Body of pancreas (tissue), 4 donors: ENCODE measurements at regions not wholly inside any gene's neighbourhood (a gene's known extent, or its start where the extent isn't known, plus 50 kb on each side); places are given as distances from the start of the nearest gene placed in this dataset.

ENCODE experiments used
- POLR2A ChIP-seq, 3 donors: fragments of 450-650 bp; IDR thresholded peaks; one replicate each; pipeline ENCODE4 v1.6.1; 2016; ENCODE audit warnings: antibody characterized with exemption in 3 of 3, mild to moderate bottlenecking in 2 of 3
- TF ChIP-seq, protein P1 (sequence below), 7 experiments: fragments of 450-650 bp in 4 of 7; fragments of 200-600 bp in 3 of 7; sonication (generic) in 3 of 7; IDR thresholded peaks; one replicate each; pipeline ENCODE4 v1.5.1; 2016 to 2019; ENCODE audit warnings: antibody characterized with exemption in 7 of 7

DNA sequence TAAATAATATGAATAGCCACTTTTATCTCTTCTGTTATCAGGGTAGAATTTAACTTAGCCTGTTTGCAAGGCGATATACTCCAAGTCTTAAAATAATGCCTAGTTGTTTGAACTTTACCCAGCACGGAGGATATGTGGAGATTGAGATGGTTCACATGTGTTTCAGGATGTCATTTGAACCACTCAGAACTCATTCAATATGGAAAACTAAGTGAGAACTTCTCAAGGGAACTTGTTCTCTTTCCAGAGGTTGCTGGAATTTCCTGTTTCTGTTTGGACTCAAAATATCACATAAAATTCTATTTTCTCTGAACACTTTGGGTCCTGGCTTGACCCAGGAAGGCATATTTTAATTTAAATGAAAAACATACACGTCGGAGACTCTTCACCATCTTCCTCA is 139.1 kb upstream of the MYO10 start:
- TF ChIP-seq POLR2A (IDR thresholded peaks at IDR 0.05): no peak
- TF ChIP-seq, protein P1, sequence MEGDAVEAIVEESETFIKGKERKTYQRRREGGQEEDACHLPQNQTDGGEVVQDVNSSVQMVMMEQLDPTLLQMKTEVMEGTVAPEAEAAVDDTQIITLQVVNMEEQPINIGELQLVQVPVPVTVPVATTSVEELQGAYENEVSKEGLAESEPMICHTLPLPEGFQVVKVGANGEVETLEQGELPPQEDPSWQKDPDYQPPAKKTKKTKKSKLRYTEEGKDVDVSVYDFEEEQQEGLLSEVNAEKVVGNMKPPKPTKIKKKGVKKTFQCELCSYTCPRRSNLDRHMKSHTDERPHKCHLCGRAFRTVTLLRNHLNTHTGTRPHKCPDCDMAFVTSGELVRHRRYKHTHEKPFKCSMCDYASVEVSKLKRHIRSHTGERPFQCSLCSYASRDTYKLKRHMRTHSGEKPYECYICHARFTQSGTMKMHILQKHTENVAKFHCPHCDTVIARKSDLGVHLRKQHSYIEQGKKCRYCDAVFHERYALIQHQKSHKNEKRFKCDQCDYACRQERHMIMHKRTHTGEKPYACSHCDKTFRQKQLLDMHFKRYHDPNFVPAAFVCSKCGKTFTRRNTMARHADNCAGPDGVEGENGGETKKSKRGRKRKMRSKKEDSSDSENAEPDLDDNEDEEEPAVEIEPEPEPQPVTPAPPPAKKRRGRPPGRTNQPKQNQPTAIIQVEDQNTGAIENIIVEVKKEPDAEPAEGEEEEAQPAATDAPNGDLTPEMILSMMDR (IDR thresholded peaks at IDR 0.05): no peak
